Thyroid gland (tissue), 4 donors: ENCODE measurements at regions not wholly inside any gene's neighbourhood (a gene's known extent, or its start where the extent isn't known, plus 50 kb on each side); places are given as distances from the start of the nearest gene placed in this dataset.

ENCODE experiments used
- CTCF ChIP-seq, 6 experiments: fragments of 200-600 bp in 3 of 6; fragments of 450-650 bp in 3 of 6; sonication (generic) in 3 of 6; IDR thresholded peaks; one replicate each; pipeline ENCODE4 v1.5.1; 2016 to 2019; ENCODE audit warnings: antibody characterized with exemption in 6 of 6, mild to moderate bottlenecking in 2 of 6, inconsistent platforms in 1 of 6, moderate library complexity in 1 of 6
- POLR2A ChIP-seq, 2 donors: fragments of 450-650 bp; IDR thresholded peaks; one replicate each; pipeline ENCODE4 v1.6.1; 2017; ENCODE audit warnings: antibody characterized with exemption in 2 of 2, mild to moderate bottlenecking in 2 of 2, moderate library complexity in 1 of 2

GRCh38 chr22:49597428-49598039 is 230.1 kb downstream of the BRD1 start:
- TF ChIP-seq CTCF (IDR thresholded peaks at IDR 0.05) (no peak), POLR2A (IDR thresholded peaks at IDR 0.05) (no peak)
